ENCODE measurements at regions not wholly inside any gene's neighbourhood (a gene's known extent, or its start where the extent isn't known, plus 50 kb on each side); places are given as distances from the start of the nearest gene placed in this dataset.
"Not testable (repeated sequence)": the region's sequence is repeated elsewhere in the genome, so short reads cannot be mapped to it uniquely, and the experiment has no call there.

DNA sequence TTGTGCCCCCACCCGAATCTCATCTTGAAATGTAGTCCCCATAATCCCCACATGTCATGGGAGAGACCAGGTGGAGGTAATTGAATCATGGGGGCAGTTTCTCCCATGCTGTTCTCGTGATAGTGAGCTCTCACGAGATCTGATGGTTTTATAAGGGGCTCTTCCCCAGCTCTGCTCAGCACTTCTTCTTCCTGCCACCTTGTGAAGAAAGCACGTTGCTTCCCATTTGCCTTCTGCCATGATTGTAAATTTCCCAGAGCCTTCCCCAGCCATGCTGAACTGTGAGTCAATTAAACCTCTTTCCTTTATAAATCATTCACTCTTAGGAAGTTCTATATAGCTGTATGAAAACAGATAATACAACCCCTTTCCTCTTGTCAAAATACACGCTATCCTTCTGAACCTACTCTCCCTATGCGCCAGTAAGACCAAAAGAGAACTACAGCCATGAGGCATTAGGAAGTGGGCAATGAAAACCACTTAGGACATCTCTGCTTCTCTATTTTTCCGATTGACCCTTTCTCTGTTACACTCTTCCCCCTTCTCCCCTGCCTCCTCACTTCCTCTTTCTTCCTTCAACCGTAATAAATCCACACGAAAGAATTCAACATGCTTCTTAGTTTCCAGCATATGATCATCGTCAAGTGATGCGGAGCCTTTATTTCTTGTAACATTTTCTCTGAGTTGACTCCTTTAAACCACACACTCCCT is 101.2 kb upstream of the WDR11 start:
- DNase-seq: no peak

DNA sequence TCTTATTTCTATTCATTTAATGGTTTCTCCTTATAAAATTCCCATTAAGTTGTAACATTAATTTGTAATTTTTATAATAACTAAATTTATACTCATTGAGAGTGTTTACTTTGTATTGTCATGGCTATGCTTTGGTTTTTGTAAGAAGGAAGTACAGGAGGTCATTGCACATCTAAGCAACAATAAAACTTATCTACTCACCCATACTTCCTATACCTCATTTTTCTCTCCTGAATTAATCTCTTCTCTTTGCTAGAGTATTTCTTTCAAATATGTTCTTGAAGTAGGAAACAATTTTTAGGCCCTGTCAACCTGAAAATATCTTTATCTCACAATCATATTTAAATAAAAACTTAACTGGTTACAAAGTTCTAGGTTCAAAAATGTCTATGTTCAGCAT is 95.4 kb upstream of the WDR11 start:
- DNase-seq: no peak

DNA sequence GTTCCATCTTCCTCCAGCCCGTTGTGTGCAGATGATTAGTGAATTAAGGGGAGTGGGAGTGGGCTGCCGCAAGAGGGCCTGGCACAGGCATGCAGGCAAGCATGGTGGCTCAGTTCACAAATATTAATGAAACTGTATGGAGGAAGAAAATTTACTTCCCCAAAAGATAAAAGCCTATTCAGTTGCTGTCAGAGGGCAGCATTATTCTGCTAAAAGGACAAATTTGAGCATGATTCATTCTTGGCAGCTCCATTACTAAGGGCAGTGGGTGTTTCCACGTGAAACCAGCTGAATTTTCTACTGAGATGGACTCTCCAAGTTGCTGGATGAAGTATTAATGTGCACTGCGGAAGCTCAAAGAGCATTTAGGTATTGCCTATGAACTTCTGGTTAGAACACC is 90.9 kb upstream of the WDR11 start:
- no peak for DNase-seq

DNA sequence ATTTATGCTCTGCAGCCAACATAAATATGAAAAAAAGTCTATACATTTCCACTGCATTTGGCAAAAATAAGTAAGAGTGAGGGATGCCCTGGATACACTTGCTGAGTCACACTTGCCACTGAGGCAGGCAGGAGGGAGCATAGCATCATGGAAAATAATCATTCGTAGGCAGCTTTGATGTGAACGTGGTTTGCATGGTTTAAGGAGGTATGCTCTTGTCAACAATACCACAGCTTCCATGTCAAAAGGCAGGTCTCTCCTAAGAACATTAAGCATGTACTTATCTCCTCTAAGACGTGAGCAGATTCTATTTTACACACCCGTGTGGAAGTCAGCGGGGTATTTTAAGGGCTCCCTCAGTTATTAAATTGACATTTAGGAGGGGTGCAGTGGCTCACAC is 89.2 kb upstream of the WDR11 start:
- DNase-seq: no peak

DNA sequence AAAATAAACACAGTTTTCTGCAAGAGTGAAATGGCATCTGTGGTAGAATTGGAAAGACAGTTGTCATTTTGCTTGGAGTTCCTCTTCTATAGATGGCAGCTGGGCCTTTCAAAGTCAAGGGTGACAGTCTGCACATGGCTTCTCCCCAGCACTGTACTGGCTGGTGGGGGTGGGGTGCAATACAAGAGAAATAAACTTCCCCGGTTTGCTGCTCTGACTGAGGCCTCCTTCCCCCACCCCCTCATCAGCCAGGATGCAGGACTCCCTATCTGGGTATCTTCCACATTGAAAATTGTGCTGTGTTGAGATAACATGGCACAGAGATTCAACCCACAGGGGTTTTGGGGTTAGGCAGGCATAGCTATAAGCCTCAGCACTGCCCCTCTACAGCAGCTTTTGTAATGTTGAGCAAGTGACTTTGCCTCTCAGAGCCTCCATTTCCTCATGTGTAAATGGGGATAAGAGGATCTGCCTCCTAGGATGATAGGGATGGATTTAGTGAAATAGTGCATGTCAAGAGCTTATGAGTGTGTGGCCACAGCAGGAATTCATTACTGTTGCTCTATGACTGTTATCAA is 85.8 kb upstream of the WDR11 start:
- no peak for DNase-seq

DNA sequence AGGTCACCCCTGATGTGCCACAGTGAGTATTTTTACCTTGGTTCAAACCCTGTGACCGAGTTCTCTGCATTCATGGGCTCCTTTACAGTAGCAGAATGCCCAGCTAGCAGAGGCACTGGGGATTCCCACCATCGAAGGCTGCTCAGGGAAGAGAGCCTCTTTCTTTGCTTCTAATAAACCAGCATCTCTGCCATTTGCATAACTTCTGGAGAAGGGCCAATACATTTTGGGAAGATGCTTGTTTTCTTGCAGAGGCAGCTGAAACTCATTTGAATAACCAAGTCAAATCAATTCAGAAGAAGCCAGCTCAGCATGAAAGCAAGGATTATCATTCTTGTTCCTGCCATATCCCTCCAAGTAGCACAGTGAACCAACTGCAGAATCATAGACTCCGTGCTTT is 82.9 kb upstream of the WDR11 start:
- no peak for DNase-seq

DNA sequence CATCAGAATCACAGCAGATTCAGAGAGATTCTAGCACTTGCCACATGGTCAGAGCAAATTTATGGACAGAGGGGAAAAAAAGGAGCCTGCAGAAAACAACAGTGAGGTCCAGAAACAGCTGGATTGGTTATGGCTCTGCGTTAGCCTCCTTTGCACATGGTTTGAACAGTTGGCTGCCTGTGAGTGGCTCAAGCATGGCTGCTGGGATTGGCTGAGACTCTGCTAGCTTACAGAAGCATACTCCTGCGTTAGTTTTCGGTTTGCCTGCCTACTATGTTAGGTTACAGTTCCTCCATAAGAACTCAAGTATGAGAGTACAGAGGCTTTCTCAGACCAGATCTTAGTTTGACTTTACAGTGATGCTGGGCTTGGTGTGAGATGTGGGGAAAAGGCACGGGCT is 80.7 kb upstream of the WDR11 start:
- DNase-seq: no peak

DNA sequence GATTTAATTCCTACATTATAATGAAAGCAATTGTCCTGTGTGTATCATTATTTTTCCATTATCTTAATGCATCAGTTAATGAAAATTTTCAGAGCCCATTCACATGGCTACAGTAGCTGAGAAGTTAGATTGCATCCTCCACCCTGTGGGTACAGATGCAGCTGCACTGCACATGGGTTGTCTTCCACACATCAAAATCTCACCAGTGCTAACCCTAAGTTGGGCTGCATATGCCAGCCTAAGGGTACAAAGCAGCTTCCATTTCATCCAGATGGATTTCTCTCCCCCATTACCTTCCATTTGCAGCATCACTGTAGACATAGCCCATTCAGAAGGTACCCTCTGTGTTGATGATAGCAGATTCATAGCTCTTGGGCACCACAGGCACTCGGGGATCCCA is 74.7 kb upstream of the WDR11 start:
- no peak for DNase-seq

DNA sequence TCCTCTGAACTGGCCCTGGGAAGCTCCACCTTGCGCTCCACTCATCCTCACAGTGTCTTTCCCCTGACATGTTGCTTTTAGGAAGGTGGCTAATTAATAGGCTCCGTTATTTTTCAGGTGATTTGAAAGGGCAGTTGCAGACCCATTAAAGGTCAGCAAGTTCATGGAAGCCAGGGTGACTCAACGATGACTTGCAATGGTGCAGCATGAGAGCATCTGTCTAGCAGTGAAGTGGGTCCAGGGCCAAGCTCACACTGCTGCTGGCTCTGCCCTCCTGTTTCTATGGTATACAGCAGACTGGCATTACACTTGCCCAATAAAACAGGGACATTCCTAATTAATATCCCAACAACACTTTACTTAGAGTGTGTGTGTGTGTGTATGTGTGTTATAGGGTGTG is 68.8 kb upstream of the WDR11 start:
- no peak for DNase-seq

DNA sequence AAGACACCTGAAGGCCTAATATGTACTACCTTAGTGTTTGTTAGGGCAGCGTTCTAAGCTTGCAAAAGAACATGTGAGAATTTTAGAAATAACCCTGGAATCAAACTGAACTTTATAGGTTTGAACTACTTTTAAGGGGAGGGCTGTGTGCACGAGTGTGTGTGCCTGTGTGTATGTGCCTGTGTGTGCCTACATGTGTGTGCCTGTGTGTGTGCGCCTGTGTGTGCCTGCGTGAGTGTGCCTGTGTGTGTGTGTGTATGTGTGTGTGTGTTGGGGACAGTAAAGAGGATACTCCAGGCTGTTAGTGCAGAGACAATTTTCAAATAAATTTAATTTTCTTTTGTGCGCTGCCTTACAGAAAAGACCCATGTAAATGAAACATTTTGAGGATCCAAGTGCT is 68.1 kb upstream of the WDR11 start:
- no peak for DNase-seq

DNA sequence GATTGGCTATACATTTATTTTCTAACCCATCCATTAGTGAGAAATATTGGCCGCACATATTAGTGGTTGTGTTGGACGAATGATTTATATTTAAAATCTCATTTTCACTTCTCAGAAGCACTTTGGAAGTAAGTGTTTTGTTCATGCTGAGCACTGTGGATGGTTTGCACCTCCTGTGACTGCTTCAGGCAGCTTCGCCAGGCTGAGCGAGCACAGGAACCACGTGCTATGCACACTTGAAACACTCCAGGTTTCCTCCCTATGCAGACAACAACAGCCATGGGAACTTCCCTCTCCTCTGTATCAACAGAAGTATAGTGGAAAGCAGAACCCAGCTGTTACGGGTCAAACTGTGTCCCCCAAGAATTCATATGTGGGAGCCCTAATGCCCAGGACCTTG is 67.3 kb upstream of the WDR11 start:
- DNase-seq: peak in 2 of 56 donors; percentile 3 to 7

DNA sequence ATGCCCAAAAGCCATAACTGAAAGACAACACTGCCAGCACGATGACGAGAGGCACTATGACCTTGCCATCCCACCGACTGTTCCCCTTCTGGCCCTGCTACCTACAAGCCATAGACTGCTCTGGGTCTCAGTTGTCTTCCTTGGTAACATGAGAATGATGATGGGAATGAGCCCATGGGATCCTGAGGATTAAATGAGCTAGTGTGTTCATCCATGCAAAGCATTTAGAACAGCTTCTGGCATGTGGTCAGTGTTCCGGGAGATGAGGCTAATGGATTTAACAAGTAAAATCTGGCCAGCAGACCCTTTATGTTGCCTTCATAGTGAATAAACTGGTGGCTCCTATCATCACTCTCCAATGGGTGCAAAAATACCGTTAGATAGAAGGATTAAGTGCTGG is 62.4 kb upstream of the WDR11 start:
- DNase-seq: no peak

DNA sequence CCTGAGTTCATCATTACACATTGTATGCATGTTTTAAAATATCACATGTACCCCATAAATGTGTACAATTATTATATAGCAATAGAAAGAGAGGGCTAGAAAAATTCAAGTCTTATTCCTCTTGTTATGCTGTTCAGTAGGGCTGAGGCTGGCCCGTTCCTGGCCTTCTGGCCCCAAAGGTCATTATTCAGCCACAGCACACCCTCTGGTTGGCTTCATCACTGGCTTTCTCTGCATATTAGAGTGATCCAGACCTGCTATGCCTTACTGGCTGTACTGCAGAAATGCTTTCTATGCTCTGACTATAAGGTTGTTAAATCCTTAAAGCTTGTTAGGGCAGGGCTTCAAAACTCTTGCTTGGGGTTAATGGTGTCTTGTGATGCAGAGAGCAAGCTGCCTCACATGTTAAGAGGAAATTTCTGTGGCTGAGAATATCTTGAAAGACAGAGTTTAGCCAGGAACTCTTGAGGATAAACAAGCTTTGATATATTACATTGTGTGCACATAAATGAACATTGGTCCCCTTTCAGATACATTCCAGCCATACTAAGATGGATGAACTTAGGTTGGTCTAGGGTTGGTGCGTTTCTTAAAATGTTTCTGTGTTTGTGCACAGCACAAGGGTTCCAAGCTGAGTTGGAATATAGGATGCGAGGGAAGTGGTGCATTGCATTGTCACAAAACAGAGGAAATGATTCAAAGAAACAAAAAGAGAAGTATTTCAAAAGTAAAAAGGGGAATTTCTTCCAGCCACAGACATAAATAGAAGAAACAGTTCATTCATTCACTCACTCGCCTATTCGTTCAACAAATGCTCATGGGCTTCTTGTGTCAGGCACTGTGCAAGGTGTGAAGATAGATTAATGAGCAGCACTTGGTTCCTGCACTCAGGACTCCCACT is 61.6 kb upstream of the WDR11 start:
- DNase-seq: peak in 1 of 56 donors; percentile 18

DNA sequence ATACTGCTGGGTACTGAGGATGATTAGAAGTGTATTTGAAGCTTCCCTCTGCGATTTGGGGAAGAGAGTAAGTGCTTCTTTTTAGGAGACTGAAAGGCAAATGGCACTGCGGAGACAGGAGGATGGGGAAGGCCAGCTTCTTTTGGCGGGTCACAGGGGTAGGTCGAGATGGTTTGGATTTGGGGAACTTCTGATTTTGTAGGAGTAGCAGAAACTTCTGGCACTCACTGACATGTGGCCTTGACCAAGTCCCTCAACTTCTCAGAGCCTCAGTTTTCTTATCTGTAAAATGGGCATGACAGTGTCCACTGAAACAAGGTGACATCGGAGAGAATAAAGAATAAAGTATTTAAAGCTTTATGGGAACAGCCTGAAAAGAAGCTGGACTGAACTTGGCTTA is 59.8 kb upstream of the WDR11 start:
- DNase-seq: no peak

DNA sequence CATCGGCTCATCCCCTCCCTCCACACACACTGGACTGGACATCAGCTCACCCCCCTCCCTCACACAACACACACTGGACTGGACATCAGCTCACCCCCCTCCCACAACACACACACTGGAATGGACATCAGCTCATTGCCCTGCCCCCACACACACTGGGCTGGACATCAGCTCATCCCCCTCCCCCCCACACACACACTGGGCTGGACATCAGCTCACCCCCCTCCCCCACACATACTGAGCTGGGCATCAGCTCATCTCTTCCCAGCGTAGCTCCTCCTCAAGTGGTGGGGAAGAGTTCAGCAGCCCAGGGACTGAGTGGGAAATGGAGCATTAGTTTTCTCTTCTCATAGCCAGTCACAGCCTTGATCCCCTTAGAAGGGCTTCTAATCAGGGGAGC is 58.1 kb upstream of the WDR11 start:
- no peak for DNase-seq

DNA sequence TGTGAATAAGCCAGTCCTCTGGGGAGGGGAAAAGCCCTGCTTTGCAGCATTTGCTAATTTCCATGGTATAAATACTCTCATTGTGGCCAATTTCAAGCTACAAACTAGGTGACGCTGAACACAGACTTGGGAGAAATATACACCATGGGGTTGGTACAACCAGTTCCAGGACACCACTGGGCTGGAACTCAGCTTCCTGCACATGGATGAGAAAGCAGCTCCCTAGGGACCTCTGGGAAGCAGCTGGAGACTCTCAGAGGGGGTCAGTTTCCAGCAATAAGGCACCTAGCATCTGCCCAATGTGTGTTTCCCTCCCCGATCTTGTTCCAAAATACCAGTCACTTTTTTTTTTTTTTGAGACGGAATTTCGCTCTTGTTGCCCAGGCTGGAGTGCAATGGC is 56.8 kb upstream of the WDR11 start:
- peak in 1 of 56 donors; percentile 25 for DNase-seq

DNA sequence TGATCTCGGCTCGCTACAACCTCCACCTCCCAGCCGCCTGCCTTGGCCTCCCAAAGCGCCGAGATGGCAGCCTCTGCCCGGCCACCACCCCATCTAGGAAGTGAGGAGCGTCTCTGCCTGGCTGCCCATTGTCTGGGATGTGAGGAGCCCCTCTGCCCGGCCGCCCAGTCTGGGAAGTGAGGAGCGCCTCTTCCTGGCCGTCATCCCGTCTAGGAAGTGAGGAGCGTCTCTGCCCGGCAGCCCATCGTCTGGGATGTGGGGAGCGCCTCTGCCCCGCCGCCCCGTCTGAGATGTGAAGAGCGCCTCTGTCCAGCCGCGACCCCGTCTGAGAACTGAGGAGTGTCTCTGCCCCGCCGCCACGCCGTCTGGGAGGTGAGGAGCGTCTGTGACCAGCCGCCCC is 52.9 kb upstream of the WDR11 start:
- not testable (repeated sequence) for DNase-seq

DNA sequence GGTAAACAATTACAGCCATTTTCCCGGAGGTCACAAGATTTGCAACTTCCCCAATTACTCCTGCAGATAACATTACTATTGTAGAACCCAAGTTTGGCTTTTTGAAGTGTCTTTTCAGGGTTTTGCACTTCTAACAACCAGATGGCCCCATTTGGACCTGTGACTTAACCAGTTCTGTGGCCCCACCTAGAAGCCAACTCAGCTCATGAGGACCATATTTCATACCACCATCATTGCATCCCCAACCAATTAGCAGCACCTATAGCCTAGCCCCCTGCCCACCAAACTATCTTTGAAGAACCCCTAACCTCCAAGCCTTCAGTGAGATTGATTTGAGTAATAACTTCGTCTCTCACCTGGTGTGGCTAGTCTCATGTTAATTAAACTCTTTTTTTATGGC is 51.3 kb upstream of the WDR11 start:
- no peak for DNase-seq

DNA sequence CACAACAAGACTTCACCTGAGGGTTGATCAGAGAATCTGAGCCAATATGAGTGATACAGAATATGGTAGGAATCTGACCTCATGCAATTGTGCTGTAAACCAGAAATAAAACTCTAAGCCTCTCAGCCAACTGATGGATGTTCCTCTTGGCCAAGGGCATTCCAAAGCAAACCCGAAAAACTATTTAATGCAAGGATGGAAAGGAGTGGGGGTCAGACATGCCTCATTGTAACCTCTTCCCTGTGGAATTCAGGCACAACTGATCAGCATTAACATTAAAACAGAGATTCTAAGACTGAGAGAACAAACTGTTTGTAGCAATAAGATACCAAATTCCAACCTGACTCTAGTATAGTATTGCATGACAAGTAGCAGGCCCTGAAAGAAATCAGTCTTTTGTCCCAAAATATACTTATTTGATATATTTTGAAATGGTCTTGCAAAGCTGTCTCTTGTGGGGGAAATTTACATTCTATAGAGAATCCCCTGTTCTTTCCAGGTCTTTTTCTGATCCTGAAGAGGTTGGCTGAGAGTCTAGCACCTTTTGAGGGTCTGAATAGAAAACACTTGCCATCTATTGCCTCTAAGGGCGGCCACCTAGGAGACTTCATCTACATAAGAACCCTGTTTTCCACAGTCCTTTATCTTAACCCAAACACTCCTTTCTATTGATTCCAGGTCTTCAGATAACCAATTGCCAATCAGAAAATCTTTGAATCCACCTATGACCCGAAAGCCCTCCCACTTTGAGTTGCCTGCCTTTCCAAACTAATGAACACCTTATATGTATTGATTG is 50.4 kb upstream of the WDR11 start:
- DNase-seq: no peak

All from nucleus accumbens (tissue), 56 donors.